Breast epithelium (tissue), 3 donors: ENCODE measurements at regions not wholly inside any gene's neighbourhood (a gene's known extent, or its start where the extent isn't known, plus 50 kb on each side); places are given as distances from the start of the nearest gene placed in this dataset.

Experiments used
- POLR2AphosphoS5 ChIP-seq, 3 donors: sonication (generic); formaldehyde crosslinking; IDR thresholded peaks; one replicate each; pipeline ENCODE4 v1.6.1; 2017; ENCODE audit warnings: antibody characterized with exemption in 3 of 3
- TF ChIP-seq, protein P1 (sequence below), 3 donors: fragments of 450-650 bp; IDR thresholded peaks; one replicate each; pipeline ENCODE4 v1.5.1; 2016 to 2017; ENCODE audit warnings: antibody characterized with exemption in 3 of 3, mild to moderate bottlenecking in 3 of 3, moderate library complexity in 3 of 3

DNA sequence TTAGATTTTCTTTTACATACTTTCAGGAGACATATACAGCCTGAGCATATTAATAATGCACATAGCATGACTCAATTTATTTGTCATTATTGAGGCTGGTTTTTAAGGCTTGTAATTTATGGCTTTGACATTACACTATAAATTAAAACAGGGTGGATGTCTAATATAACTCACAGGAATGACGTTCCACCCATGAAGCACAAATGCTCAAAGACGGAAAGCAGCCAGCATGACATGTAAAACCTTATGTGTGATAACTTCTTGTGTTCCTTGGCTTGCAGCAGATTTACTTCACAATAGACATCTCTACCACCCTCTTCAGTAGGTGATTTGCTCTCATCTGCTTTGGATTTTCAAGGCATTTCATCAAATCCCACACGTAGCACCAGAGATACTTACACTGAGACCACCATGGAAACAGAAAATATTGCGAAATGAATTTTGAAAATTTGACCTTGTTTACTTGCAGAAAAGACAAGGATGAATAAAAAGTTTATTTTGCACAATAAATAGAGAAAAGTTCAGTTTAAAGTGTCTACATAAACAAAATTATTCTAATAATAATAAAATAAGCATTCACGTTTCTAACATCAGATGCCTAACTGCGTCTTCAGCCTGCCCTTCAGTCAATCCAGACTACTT, 64.7 kb upstream of the BTC start:
- TF ChIP-seq, protein P1, sequence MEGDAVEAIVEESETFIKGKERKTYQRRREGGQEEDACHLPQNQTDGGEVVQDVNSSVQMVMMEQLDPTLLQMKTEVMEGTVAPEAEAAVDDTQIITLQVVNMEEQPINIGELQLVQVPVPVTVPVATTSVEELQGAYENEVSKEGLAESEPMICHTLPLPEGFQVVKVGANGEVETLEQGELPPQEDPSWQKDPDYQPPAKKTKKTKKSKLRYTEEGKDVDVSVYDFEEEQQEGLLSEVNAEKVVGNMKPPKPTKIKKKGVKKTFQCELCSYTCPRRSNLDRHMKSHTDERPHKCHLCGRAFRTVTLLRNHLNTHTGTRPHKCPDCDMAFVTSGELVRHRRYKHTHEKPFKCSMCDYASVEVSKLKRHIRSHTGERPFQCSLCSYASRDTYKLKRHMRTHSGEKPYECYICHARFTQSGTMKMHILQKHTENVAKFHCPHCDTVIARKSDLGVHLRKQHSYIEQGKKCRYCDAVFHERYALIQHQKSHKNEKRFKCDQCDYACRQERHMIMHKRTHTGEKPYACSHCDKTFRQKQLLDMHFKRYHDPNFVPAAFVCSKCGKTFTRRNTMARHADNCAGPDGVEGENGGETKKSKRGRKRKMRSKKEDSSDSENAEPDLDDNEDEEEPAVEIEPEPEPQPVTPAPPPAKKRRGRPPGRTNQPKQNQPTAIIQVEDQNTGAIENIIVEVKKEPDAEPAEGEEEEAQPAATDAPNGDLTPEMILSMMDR (IDR thresholded peaks at IDR 0.05): no peak
- no peak for TF ChIP-seq POLR2AphosphoS5 (IDR thresholded peaks at IDR 0.05)
